H1 (cell line): ENCODE measurements at regions not wholly inside any gene's neighbourhood (a gene's known extent, or its start where the extent isn't known, plus 50 kb on each side); places are given as distances from the start of the nearest gene placed in this dataset.

Source experiments
- BACH1 ChIP-seq: IDR thresholded peaks from 2 replicates; pipeline ENCODE4 v1.6.1; 2012; ENCODE audit warnings: low read length, improper control_type of control experiment
- BCL11A ChIP-seq, 2 experiments: IDR thresholded peaks; one replicate each; pipeline ENCODE4 v1.6.1; 2011; ENCODE audit warnings: low read depth in 2 of 2, low read length in 2 of 2, mild to moderate bottlenecking in 2 of 2
- JUND ChIP-seq: IDR thresholded peaks from 2 replicates; pipeline ENCODE4 v1.6.1; 2011; ENCODE audit warnings: mild to moderate bottlenecking, improper control_type of control experiment, low read length
- POLR2A ChIP-seq, 2 experiments: IDR thresholded peaks; 1 replicate in 1 of 2; 2 replicates in 1 of 2; pipeline ENCODE4 v1.6.1; 2011; ENCODE audit warnings: low read depth in 2 of 2, low read length in 2 of 2, mild to moderate bottlenecking in 2 of 2; ENCODE audit errors: control extremely low read depth in 1 of 2
- POLR2AphosphoS5 ChIP-seq: IDR thresholded peaks from 2 replicates; pipeline ENCODE4 v1.6.1; 2011; ENCODE audit warnings: low read depth, low read length
- RAD21 ChIP-seq, 2 experiments: IDR thresholded peaks in 1 of 2; conservative IDR thresholded peaks in 1 of 2; 2 replicates each; pipeline ENCODE4 v1.6.1; 2011; ENCODE audit warnings: low read depth in 2 of 2, low read length in 2 of 2, improper control_type of control experiment in 1 of 2, inconsistent platforms in 1 of 2, mild to moderate bottlenecking in 1 of 2, moderate library complexity in 1 of 2
- RXRA ChIP-seq: IDR thresholded peaks from 2 replicates; pipeline ENCODE4 v1.6.1; 2011; ENCODE audit warnings: low read depth, mild to moderate bottlenecking, low read length, moderate library complexity; ENCODE audit not compliant: insufficient read depth
- SIN3A ChIP-seq, 2 experiments: IDR thresholded peaks in 1 of 2; conservative IDR thresholded peaks in 1 of 2; 2 replicates each; pipeline ENCODE4 v1.6.1; 2011 to 2012; ENCODE audit warnings: low read length in 2 of 2, improper control_type of control experiment in 1 of 2, low read depth in 1 of 2, mild to moderate bottlenecking in 1 of 2
- TEAD4 ChIP-seq: IDR thresholded peaks from 2 replicates; pipeline ENCODE4 v1.6.1; 2012; ENCODE audit warnings: low read depth, low read length, inconsistent platforms, mixed read lengths
- TF ChIP-seq, protein P1 (sequence below), 3 experiments: IDR thresholded peaks; 1 replicate in 2 of 3; 2 replicates in 1 of 3; pipeline versions ENCODE4 v1.5.1 to v1.6.1; 2011; ENCODE audit warnings: low read length in 3 of 3, mild to moderate bottlenecking in 3 of 3, inconsistent platforms in 2 of 3, low read depth in 1 of 3, moderate library complexity in 1 of 3; ENCODE audit not compliant: insufficient read depth in 1 of 3; ENCODE audit errors: control extremely low read depth in 1 of 3

DNA sequence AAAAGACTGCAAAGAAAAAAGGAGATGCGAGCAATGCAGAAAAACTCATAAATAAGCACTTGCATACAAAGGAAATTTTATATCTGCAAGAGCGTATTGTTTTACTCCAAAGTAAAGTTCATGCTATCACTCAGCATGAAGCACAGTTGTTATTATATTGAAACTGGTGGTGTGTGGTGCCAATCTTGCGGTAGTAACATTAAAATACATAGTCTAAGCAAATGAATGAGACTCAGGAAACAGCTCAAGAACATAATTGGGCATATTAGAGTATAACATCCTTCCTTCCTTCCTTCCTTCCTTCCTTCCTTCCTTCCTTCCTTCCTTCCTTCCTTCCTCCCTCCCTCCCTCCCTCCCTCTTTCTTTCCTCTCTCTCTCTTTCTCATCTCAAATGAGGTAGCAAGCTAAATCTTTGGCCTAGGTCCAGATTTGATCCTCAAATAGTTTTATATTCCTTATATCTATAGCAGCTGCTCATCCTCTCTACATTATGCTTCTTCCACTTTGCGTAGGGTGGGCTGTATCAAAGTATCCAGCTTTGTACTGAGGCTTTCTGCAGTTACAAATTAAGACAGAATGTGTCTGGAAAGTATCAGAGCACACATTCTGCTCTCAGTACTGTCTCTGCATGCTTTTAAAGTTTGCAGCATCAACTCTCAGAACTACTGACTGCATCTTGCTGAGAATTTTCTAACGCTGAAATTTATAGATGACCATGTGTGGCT lies 718.3 kb downstream of the RERGL start:
- TF ChIP-seq, protein P1, sequence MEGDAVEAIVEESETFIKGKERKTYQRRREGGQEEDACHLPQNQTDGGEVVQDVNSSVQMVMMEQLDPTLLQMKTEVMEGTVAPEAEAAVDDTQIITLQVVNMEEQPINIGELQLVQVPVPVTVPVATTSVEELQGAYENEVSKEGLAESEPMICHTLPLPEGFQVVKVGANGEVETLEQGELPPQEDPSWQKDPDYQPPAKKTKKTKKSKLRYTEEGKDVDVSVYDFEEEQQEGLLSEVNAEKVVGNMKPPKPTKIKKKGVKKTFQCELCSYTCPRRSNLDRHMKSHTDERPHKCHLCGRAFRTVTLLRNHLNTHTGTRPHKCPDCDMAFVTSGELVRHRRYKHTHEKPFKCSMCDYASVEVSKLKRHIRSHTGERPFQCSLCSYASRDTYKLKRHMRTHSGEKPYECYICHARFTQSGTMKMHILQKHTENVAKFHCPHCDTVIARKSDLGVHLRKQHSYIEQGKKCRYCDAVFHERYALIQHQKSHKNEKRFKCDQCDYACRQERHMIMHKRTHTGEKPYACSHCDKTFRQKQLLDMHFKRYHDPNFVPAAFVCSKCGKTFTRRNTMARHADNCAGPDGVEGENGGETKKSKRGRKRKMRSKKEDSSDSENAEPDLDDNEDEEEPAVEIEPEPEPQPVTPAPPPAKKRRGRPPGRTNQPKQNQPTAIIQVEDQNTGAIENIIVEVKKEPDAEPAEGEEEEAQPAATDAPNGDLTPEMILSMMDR (IDR thresholded peaks at IDR 0.05; ENCODE audit: control extremely low read depth in 1 of 3, insufficient read depth in 1 of 3, low read depth in 1 of 3, low read length in 3 of 3): no peak
- TF ChIP-seq BCL11A (IDR thresholded peaks at IDR 0.05; ENCODE audit: low read depth in 2 of 2, low read length in 2 of 2) (no peak), BACH1 (no peak), POLR2A (IDR thresholded peaks at IDR 0.05; ENCODE audit: control extremely low read depth in 1 of 2, low read depth in 2 of 2, low read length in 2 of 2) (no peak), RAD21 (IDR thresholded peaks at IDR 0.05 in 1 of 2, conservative IDR thresholded peaks at IDR 0.05 in 1 of 2; ENCODE audit: low read depth in 2 of 2, low read length in 2 of 2) (no peak), SIN3A (conservative IDR thresholded peaks at IDR 0.05 in 1 of 2, IDR thresholded peaks at IDR 0.05 in 1 of 2; ENCODE audit: low read depth in 1 of 2, low read length in 2 of 2) (no peak), RXRA (no peak), POLR2AphosphoS5 (no peak), JUND (no peak), TEAD4 (no peak)
